HG02852 (cell line): ENCODE measurements at regions not wholly inside any gene's neighbourhood (a gene's known extent, or its start where the extent isn't known, plus 50 kb on each side); places are given as distances from the start of the nearest gene placed in this dataset.
"Not testable (repeated sequence)": the region's sequence is repeated elsewhere in the genome, so short reads cannot be mapped to it uniquely, and the experiment has no call there.

ENCODE experiments used
- ATAC-seq: cut with Tn5 transposase; IDR thresholded peaks from one replicate; pipeline ENCODE4 v1.9.1; 2021; ENCODE audit warnings: mild to moderate bottlenecking, moderate library complexity; ENCODE audit not compliant: unreplicated experiment

GRCh38 chr2:18047896-18048657, 169.6 kb downstream of the KCNS3 start:
- no peak for ATAC-seq

GRCh38 chr2:18047213-18047611, 168.7 kb downstream of the KCNS3 start:
- ATAC-seq: no peak

DNA sequence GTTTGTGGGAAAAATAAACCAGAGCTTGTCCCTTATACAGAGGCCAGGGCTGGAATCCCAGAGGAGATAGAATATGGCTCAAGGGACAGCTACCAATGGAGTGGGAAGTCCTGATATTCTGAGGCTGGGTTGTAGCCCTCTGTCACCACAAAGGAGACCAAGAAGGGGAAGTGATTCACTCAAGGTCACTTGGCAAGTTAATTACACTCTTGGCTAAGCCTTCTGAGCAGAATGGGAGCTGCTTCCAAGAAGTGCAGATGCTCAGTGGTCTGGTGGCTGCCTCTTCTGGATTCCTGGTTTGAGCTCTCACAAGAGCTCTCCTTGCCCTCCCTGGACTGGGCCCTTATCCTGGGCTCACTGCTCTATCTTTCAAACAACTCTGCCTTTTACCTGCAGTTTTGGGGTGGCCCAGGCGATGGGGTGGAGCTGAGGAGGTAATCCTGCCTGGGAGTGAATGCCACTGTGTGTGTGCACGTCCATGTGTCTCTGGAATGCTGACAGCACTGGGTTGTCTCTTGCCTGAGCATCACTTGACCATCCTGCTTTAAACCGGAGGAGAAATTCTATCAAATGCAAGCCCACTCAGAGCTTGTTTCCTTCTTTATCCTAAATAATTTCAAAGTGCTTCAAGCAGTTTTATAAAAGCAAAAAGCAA, 168.2 kb downstream of the KCNS3 start:
- ATAC-seq: no peak

GRCh38 chr2:18046017-18046416, 167.6 kb downstream of the KCNS3 start:
- ATAC-seq: no peak

GRCh38 chr2:18045230-18045629, 166.8 kb downstream of the KCNS3 start:
- no peak for ATAC-seq

GRCh38 chr2:18017381-18017780, 138.9 kb downstream of the KCNS3 start:
- ATAC-seq: not testable (repeated sequence)

- no peak for ATAC-seq
Measured at GRCh38 chr2:18009891-18010290, 131.4 kb downstream of the KCNS3 start.

DNA sequence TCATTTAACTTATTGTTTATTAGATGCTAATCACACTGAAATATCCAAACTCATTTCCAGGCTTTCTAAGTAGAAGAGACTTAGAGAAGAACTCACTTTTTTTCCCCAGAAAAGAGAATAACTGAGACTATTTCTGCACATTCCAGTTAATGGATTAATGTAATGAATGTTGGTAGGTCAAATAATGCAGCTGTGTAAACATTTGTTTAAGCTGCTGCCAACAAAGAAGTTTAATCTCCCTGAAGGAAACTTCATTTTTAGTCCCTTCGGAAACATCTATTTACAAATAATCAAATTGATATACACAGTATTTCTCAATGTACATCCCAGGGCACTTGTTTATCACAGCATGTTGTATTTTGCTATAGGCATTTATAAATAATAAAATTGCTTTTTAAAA, 126.9 kb downstream of the KCNS3 start:
- no peak for ATAC-seq

- no peak for ATAC-seq
Measured at GRCh38 chr2:18001671-18002070, 123.2 kb downstream of the KCNS3 start.

- ATAC-seq: no peak
Measured at GRCh38 chr2:17996978-17997377, 118.5 kb downstream of the KCNS3 start.

DNA sequence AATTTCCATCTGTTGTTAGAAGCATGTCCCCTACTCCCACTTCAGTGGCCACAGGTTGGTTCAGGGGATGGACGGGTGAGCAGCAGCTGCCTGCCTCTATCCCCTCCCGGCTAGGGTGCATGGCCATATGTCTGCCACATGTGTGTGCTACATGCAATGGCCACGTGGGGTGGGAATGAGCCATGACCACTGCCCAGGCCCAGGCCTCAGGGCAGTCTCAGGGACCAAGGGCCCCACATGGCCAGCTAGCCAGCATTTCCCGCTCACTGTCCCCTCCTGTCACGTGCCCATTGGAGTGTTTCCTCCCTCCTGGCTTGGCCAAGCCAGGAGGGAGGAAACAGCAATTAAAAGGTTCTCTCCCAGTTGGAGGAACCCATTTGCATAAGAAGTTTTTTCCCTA, 117.1 kb downstream of the KCNS3 start:
- ATAC-seq: no peak
